GM19438 (cell line): ENCODE measurements at regions not wholly inside any gene's neighbourhood (a gene's known extent, or its start where the extent isn't known, plus 50 kb on each side); places are given as distances from the start of the nearest gene placed in this dataset.
"Not testable (repeated sequence)": the region's sequence is repeated elsewhere in the genome, so short reads cannot be mapped to it uniquely, and the experiment has no call there.

Experiments
- ATAC-seq: cut with Tn5 transposase; IDR thresholded peaks from one replicate; pipeline ENCODE4 v1.9.1; 2021; ENCODE audit warnings: low read depth; ENCODE audit not compliant: unreplicated experiment

DNA sequence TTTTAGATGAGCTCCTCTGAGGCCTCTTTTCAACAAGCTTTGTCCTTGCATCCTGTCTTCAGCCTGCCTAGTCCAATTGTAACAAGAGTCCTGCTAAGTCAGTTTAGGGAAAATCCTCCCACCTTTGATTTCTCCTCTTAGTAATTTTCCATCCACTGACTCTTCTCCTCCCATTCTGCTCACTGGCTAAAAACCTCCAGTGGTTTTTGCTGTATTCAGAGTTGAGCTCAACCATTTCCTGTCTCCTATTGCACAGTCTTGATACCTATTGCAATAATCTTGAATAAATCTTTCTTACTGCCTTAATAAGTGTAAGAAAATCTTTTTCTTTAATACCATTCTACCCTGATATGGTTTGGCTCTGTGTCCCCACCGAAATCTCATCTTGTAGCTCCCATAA is 117.8 kb upstream of the ENPP6 start:
- ATAC-seq: no peak

DNA sequence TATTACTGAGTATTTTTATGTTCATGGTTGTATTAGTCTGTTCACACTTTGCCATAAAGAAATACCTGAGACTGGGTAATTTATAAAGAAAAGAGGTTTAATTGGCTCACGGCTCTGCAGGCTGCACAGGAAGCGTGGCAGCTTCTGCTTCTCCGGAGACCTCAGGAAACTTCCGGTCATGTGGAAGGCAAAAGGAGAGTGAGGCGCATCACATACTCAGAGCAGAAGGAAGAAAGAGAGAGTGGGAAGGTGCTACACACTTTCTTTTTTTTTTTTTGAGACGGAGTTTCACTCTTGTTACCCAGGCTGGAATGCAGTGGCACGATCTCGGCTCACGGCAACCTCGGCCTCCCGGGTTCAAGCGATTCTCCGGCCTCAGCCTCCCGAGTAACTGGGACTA is 115.8 kb upstream of the ENPP6 start:
- not testable (repeated sequence) for ATAC-seq

DNA sequence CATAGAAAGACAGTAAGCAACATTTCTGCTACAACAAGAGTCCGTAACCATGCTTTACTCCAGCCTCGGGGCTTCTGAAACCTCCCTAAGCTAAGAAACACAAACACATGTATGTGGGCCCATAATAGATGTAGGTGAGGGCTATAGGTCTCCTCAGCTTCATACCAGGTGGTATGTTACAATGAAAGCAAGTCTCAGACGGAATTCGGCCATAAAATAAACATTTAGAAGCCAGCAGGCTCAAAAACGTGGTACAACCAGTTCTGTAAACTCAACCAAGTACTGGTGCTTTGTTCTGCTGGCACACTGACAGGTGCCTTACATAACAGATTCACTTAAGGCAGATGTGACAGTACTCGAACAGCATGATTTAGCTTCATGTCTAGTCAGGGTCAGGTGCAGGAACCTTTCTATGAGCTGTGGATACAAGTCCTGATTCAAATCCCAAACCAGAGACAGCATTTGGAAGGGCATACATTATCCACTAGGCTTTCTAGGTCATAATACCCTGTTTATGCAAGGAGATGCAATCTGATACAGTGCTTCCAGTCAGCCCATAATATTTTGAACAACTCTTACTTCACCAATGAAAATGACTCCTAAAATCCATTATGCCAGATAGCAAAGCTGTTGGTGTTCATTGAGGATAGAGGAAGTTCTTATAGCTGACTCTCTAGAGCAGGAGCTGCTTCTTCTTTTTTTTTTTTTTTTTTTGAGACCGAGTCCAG is 113.8 kb upstream of the ENPP6 start:
- ATAC-seq: no peak

DNA sequence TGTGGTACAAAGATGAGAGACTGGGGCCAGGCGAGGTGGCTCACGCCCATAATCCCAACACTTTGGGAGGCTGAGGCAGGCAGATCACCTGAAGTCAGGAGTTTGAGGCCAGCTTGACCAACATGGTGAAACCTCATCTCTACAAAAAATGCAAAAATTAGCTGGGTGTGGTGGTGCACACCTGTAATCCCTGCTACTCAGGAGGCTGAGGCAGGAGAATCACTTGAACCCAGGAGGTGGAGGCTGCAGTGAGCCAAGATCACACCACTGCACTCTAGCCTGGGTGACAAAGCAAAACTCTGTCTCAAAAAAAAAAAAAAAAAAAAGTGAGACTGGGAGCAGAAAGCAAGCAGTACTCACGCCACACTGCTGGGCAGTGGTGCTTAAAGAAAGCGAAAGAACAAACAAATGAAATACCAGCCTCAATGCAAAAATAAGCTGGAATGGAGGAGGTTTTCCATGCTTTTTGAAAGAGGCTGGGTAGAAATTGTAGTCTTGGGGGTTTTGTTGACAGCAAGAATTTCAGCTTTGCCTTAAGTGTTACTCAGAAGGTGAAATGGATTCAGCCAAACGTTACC is 112.9 kb upstream of the ENPP6 start:
- not testable (repeated sequence) for ATAC-seq

DNA sequence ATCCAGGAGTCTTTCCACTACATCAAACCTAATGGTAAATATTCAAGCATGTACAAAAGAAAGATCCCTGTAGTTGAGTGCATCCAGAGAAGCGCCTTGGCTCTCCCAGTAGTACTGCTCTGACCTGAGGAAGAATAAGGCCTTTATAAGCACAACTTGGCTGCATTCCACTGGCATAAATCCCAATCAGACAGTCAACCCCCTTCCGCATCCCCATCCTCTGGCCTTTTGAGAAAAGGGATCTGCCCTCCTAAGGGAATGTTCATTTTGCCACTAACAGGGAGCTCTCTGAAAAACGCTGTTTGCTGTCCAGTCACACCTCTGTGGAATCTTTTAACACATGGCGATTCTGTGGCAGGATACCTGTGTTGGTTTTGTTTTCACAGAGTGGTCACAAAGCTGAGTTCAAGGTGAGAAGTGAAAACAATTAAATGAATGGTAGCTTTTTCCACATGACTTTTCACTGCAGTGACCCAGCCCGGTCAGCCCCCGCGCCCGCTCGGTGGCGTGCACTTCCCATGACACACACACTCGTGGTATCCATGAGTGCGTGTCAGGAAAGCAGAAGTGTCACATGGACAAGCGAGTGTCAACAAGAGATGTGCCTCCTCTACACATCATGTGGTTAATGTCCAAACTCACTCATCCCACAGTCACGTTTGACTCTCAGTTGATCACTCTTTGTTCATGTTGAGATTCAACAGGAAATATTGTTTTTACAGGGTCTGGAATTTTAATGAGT is 112.2 kb upstream of the ENPP6 start:
- ATAC-seq: peak; percentile 50

GRCh38 chr4:184329235-184329634 is 111.6 kb upstream of the ENPP6 start:
- ATAC-seq: no peak

- ATAC-seq: peak; percentile 65
Measured at GRCh38 chr4:184328022-184328736, 110.5 kb upstream of the ENPP6 start.

GRCh38 chr4:184324939-184325477 is 107.3 kb upstream of the ENPP6 start:
- no peak for ATAC-seq

GRCh38 chr4:184322328-184323025 is 104.8 kb upstream of the ENPP6 start:
- ATAC-seq: no peak

DNA sequence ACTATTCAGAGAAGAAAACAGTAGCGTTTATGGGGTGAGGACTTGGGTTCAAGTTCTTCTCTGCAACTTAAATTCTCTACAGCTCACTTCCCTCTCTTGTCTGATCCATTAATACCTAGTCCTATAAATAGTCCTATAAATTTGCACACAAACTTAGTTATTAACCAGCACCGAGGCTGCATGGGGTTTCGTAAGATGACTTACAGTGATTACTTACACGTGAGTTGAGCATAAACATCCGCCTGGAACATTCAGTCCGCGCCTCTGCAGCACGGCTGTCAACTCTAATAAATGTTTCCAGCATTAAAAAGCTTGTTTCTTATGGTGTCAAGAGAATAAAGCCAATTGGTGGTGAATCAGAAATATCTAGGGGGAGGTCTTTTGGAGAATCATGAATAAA is 103.0 kb upstream of the ENPP6 start:
- no peak for ATAC-seq

DNA sequence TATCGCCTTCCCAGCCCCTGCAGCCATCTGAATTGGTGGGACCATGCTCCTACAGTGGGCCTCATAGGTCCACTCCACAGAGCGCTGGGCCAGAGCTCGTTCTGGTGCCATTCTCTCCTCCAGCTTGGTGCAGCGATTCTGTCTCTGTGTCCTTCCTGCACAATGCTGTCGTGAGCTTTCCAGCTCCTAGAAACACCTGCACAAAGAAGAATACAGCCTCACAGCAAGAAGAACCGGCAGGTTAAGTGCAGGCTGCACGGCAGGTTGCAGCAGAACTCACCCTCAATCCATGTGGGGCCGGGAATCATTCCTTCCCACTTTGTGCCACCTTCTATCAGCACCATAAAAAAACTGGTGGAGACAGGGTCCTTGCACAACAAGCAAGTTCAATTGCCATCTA is 101.2 kb upstream of the ENPP6 start:
- no peak for ATAC-seq

DNA sequence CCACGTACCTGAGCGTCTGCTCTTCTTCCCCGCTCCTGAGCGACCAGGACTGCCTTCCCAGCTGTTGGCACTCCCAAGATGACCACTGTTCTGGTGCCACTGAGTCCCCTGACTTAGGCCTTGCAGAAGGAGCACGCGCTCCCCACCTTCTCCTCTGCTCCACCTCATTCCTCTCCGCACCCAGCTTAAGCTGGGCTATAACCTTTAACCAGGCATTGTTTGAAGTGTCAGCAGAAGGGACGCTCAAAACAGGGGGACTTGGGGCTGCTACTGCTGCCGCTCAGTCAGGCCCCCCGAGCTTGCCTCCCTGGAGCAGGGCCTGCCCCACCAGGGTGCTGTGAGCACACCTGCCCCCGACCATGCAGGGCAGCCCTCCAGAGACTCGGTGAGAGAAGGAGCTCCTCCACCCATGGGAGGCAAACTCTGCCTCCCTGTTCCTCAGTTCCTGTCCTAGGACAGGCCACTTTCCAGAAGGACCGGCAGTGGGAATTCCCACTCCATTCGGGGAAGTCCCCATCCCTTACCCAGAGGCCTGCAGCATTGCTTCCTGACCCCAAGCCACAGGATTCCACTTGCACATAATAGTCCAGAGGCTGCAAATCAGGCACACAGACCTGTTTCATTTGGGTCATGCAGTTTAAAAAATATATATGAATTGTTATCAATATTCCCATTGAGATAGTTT is 99.7 kb upstream of the ENPP6 start:
- ATAC-seq: no peak

DNA sequence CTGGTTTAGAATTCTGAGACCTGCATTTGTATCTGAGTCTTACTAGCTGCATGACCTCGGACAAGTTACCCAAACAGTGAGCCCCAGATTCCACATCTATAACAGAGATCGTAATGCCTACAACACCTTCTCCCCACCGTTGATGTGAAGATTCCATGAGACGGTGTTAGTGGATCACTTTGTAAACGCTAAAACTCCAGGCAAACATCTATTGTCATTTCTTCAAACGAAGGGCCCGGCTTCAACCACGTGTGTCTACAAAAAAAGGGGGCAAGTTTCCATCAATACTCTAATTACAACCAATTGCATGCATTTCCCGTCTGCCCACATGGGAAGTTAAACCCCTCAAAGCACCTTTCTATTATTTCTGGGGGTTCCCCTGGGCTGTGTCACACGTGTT is 99.1 kb upstream of the ENPP6 start:
- no peak for ATAC-seq

- no peak for ATAC-seq
Measured at GRCh38 chr4:184315675-184316359, 98.1 kb upstream of the ENPP6 start.

DNA sequence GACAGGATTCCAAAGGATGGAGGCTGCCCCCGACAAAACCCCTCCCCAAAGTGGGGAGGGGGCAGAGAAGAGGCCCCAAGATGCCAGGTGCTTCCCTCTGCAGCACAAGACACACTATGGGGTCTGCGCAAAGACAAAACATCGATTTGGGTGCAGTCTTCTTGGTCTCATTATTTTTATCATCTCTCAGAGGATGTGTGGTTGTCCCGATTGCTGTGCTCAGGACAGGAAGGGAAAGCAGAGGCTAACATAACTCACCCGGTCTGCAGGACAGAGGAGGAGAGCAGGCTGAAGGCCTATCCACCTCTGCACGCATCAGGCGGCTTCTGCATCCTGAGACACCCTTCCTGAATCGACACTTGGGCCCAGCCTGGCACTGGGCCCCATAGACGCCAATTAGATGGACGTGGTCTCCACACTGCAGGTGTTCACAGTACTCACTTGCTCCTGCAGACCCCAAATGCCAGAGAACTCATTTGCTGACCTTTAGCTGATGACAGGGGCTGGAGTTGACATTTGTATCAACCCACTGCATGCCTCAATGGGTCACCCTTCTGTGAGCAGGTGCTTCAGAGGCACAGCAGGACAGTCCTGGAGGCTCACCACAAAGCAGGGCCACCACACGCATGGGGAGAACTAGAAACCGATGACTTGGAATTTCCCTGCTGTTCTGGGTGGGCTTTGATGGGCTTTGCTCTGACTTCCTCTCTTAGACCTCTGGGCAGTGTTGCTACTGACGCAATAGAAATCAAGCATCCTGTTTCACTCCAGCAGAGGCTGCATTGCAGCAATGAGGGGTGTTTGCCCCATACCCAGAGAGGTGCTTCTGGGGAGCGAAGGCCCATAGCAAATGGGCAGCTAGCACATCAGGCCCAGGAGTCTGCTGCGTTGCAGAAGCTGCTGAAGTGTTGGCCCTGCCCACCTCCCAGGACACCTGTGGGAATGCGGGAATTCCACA is 96.3 kb upstream of the ENPP6 start:
- peak; percentile 55 for ATAC-seq

- no peak for ATAC-seq
Measured at GRCh38 chr4:184313058-184313581, 95.4 kb upstream of the ENPP6 start.

DNA sequence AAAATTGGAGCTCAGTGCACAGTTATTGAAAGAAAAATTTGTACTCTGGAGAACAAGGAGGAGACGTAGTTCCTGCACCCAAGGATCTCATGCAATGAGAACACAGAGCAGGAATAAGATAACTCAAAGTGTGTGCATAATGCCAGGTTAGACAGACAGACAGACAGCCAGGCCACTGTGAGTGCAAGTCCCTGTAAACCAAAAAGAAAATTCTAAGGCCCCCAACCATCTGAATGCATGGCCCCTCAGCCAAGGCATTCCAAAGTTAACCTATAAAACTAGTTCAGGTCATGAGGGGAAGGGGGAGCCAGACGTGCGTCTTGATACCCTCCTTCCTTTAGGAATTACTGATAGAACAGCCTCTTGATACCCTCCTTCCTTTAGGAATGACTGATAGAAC is 94.5 kb upstream of the ENPP6 start:
- ATAC-seq: no peak
